ENCODE measurements at regions not wholly inside any gene's neighbourhood (a gene's known extent, or its start where the extent isn't known, plus 50 kb on each side); places are given as distances from the start of the nearest gene placed in this dataset.

GRCh38 chr6:66814156-66814555, 1107.1 kb upstream of the EYS start:
- no peak for DNase-seq (ENCODE audit: low spot score)

DNA sequence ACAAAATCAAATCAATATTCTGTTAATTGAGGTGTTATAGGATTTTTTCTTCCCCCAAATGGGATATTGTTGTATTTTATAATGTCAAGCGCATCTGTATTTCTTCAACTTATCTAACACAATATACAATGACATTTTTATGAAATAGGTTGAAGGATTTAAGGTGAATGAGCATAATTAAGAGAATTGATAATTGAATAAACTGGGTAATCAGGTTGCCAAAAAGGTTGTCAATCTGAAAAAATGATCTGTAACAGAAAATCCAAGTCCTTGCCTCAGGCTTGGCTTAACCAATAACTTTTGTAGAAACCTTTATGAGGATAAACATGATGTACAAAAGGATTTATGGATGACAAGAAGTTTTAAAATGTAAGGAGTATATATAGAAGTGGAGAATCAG, 1101.7 kb upstream of the EYS start:
- DNase-seq (ENCODE audit: low spot score) = no peak

DNA sequence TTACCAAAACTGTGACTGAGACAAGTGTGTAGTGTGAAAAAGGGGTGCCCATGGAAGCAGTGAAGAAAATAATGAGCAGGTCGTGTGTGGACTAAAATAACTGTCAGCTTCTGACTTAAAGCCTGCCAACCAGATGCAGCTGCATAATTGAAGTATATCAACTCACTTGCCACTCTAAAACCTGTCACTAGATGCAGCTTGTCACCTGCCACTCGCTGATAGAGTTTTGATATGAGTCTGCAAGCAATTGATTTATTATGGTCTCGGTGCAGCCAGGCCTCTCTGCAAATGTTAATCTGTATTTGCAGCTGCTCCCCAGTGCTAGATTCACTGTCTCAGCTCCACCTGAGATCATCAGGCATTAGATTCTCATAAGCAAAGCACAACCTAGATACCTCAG, 1090.0 kb upstream of the EYS start:
- DNase-seq (ENCODE audit: low spot score) = no peak

DNA sequence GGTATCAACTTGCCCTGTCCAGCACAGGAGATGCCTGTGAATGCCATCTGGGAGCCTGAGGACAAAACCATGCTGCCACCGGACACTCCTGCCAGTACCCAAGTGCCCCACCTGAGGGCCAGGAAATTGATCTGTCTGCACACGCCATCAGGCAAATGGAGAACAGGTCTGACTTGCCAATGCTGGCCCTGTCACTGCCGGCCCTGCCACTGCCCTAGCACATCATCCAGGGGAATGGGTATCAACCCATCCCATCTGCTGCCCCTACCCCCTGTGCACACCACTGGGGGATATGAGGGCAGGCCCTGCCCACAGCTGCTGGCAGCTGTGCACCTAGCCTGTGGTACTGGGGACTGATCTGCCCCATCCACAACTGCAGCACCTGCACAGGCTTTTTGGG, 1081.6 kb upstream of the EYS start:
- no peak for DNase-seq (ENCODE audit: low spot score)

GRCh38 chr6:66772800-66773199, 1065.8 kb upstream of the EYS start:
- DNase-seq (ENCODE audit: low spot score) = no peak

GRCh38 chr6:66771626-66772025, 1064.6 kb upstream of the EYS start:
- no peak for DNase-seq (ENCODE audit: low spot score)

GRCh38 chr6:66751630-66752029, 1044.6 kb upstream of the EYS start:
- no peak for DNase-seq (ENCODE audit: low spot score)

GRCh38 chr6:66740346-66740745, 1033.3 kb upstream of the EYS start:
- DNase-seq (ENCODE audit: low spot score) = no peak

- DNase-seq (ENCODE audit: low spot score) = no peak
Measured at GRCh38 chr6:66735106-66735890, 1028.3 kb upstream of the EYS start.

DNA sequence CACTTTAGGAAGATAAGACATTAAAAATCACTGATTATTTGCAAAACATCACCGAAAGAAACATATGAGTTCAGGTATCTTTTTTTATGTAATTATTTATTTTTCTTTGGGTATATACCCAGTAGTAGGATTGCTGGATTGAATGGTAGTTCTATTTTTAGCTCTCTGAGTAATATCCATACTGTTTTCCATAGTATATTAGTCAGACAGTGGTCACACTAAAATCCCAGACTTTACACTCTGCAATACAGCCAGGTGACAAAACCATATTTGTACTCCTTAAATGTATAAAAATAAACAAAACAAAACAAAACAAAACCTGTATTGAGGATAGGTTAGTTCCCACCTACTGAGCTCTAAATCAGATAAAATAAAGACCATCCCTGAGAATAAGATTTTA, 1024.3 kb upstream of the EYS start:
- DNase-seq (ENCODE audit: low spot score) = no peak

- no peak for DNase-seq (ENCODE audit: low spot score)
Measured at GRCh38 chr6:66725670-66726069, 1018.6 kb upstream of the EYS start.

DNA sequence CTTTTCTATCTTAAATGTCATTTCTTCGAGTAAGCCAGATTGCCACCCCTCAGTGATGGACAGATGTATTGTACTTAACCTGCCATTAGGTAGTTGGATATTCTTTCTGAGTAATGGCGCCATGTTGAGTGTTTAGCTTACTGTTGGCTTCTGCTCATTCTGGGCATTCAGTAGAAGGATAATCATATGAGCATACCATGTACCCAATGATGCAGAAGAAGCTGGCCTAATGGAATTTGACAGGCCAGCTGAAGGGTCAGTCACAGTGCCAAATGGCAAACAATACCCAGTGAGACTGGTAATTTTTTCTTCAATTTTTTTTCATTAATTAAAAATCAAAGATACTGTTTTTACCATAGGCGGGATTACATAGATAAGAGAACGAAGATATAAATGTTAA, 1010.8 kb upstream of the EYS start:
- DNase-seq (ENCODE audit: low spot score) = no peak

- no peak for DNase-seq (ENCODE audit: low spot score)
Measured at GRCh38 chr6:66699385-66699784, 992.4 kb upstream of the EYS start.

- DNase-seq (ENCODE audit: low spot score) = no peak
Measured at GRCh38 chr6:66689608-66690007, 982.6 kb upstream of the EYS start.

GRCh38 chr6:66687611-66688140, 980.6 kb upstream of the EYS start:
- DNase-seq (ENCODE audit: low spot score) = no peak

GRCh38 chr6:66675906-66676305, 968.9 kb upstream of the EYS start:
- DNase-seq (ENCODE audit: low spot score) = no peak

- no peak for DNase-seq (ENCODE audit: low spot score)
Measured at GRCh38 chr6:66664112-66664511, 957.1 kb upstream of the EYS start.

GRCh38 chr6:66662721-66663507, 955.9 kb upstream of the EYS start:
- DNase-seq (ENCODE audit: low spot score) = no peak

- no peak for DNase-seq (ENCODE audit: low spot score)
Measured at GRCh38 chr6:66662196-66662595, 955.2 kb upstream of the EYS start.

DNA sequence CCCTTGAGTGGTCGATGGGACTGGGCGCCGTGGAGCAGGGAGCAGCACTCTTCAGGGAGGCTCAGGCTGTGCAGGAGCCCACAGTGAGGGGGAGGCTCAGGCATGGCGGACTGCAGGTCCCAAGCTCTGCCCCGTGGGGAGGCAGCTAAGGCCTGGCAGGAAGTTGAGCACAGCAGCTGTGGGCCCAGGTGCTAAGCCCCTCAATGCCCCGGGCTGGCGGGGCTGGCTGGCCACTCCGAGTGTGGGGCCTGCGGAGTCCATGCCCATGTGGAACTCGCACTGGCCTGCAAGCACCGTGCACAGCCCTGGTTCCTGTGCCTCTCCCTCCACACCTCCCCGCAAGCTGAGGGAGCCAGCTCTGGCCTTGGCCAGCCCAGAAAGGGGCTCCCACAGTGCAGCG, 948.4 kb upstream of the EYS start:
- no peak for DNase-seq (ENCODE audit: low spot score)

- DNase-seq (ENCODE audit: low spot score) = no peak
Measured at GRCh38 chr6:66638518-66638917, 931.5 kb upstream of the EYS start.

DNA sequence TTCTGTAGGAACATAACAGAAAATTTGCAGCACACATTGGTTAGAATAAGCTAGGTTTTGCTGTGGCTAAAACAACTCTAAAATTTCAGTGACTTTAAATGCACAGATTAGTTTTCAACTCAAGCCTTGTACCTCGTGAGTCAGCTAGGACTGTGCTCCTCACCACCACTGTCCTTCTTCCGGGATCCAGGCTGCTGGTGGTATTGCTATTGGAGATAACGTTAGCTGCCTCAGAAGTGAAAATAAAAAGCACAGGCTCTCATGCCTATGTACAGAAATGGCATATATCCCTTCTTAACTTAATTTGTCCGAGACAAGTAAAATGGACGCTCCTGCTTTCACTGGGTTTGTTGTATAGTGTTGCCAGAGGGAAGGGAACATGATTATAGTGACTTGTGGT, 931.1 kb upstream of the EYS start:
- DNase-seq (ENCODE audit: low spot score) = no peak

DNA sequence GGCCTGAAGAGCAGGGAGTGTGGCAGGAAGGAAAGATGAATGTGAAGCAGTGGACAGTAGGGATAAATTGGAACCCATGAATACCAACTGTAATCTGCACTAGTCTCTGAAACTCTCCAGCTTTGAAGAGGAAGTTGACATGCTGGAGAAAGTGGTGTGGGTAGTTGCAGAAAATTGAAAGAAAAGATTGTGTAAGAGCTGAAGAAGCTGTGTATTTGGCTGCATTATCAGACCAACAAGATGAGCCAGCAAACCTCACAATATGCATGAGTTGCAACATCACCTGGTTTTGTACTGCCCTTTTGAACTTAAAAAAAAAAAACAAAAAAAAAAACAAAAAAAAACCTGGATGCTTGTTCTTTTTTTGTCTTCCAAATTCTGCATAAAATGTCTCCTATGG, 921.9 kb upstream of the EYS start:
- no peak for DNase-seq (ENCODE audit: low spot score)

Data from kidney capillary endothelial cell (primary cell).